A172 (cell line): ENCODE measurements at regions not wholly inside any gene's neighbourhood (a gene's known extent, or its start where the extent isn't known, plus 50 kb on each side); places are given as distances from the start of the nearest gene placed in this dataset.

ENCODE experiments used
- DNase-seq: peaks from one replicate; pipeline ENCODE4 v3.0.0-alpha.2; 2015; ENCODE audit warnings: low spot score

DNA sequence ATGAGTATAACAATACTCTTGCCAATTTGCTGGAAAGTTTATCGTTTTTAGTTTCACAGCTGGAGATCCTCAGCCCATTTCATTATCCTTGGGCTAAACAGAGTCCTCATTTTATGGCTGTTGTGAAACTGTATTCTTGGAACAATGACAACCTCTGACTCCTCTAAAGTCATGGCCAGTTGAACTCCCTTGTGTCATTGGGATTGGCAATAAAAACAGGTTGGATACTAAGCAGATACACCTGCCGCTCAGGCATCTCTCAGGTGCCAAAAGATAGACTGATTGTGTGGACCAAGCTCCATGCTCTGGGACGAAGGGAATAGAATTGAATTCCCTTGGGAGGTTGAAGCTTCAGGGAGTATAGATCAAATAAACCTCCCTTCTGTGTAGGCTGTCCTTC, 182.2 kb downstream of the WDR11 start:
- DNase-seq: no peak

DNA sequence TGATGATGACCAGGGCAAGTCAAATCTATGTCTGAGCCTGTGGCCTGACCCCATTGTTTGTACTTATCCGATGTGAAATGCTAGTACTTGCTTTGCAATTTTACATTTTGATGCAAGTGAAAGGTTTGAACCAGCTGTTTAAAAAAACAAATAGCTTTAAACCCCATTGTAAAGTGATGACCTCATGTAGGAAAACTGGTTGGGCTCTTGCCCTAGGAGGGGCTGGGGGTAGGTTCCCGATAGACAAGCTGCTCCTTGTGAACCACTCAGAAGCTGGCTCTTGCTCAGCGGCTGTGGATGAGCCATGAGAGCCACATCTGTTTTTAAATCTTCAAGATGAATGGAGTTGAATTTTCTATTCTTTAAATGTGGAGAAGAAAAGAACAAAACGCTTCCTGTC, 185.3 kb downstream of the WDR11 start:
- no peak for DNase-seq

DNA sequence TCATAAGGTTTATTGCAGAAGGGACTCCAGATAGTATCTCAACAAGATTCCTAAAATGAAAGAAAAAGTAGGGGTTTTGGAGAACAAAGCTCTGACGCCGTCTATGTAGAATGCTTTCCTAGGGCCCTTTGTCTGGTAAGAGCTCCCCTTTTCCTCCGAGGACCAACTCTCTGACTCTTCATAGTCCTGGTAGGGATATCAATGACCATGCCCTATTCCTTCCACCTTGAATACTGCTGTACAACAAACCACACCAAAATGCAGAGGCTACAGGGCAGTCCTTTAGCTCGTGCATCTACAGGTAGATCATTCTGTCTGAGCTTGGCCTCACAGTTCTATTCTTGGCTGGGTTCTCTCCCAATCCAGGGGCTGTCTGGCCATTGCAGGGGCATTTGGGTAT, 190.3 kb downstream of the WDR11 start:
- no peak for DNase-seq

DNA sequence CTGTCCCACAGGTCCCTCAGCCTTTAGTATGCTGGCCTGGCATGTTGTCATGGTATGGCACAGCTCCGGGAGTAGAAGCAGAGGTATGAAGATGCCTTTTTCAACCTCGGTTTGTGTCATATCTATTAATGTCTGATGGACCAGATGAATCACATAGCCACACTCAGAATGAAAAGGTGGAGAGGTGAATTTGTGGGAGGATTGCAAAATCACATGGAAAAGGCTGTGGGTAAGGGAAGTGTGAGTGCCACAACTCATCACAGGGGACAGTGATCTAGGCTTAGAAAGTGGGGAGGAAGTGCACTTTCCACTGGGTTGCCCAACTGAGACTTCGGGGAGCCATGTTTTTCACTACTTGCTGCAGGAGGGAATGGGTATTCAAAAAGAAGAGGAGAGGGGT, 190.7 kb downstream of the WDR11 start:
- DNase-seq: no peak

DNA sequence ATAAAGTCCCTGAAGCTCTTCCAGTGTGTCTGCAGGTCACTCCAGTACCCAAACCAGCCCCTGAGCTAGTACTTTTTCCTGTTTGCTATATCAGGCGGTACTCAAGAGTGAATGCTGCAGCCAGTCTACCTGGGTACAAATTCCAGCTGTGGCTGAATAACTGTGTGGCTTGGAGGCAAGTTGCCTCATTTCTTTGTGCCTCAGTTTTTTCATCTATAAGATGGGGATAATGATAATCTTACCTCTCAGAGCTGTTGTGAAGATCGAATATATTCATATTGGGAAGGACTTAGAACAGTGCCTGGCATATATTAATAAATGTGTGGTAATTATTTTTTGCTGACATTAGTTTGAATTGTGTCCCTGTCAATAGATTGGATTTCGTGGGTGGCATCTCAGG, 191.2 kb downstream of the WDR11 start:
- DNase-seq: no peak

DNA sequence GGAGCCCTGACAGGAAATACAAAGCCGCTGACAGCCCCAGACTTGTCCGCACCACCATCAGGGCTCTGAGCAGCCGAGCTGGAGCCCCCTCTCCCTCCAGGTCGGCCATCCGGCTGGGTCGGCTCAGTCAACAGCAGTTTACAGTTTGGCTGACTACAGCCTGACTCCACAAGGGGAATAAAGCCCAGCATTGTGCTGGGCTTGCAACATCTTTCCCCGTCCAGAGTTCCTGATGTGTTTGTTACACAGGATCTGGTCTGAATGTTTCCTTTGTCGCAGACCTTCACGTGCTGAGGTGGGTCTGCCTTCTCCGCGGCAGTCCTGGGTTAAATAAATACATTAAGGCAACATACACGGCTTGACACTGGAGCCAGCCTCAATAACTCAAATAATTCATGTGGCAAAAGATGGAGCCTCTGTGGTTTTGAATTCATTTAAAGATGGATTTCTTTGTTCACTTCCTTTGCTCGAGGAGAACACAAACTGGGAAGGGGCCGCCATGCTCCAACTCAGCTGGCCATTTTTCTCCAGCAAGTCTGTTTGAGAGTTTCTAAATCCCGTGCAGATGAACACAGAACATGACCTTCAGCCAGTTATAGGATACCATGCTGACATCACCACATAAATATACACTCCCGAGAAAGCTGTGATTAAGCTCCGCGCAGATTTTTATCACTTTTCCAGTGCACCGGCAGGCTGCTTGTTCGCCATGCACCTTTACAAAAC, 192.1 kb downstream of the WDR11 start:
- no peak for DNase-seq

DNA sequence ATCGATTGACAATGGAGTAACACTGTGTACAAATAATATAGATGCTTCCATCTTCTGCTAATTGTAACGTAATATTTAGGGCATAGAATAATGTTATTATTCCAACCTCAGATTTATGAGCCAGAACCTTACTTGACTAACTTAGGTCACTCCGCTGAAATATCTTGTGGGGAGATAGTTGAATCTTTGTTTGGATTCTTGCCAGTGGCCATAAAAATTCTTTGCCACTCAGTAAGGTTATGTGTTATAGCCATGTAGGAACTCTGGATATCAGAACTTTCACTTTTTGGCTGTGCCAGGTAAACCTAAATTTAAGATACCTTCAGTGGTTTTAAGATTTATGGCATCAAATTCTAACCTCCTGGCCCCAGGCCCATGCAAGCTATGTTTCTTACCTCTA, 197.6 kb downstream of the WDR11 start:
- no peak for DNase-seq

DNA sequence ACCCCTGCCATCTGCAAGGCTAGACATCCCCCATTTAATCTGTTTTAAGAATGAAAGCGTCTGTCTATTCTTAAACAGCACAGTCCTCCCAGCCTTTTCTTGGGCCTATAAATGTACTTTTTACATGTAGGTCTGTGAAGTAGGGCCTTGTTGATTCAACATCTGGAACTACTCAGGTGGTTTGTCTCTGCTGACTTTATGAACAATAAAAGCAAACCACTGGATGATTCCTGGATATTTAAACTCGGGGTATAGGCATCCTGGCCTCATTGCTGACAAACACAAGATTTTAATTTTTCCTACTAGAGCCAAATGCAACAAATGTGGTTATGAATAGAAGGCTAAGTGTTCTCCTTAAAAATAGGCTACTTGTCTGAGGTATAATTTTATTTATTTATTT, 198.3 kb downstream of the WDR11 start:
- no peak for DNase-seq

DNA sequence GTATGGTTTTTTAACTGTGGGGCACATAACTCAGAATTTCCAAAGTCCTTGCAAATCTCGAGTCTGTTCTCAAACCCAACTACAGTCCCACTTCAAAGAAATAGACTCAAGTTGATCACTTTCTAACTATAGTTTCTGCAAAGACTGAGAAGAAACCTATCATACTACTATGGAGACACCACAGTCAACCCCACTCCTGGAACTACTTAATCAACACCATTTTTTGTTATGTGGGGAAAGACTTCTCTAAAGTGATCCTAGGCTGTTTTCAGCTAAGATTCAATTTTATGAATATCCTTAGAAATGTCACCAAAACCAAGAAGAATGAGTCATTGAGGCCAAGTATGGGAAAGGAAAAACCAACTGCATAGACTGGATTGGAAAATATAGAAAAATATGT, 198.8 kb downstream of the WDR11 start:
- DNase-seq: no peak

DNA sequence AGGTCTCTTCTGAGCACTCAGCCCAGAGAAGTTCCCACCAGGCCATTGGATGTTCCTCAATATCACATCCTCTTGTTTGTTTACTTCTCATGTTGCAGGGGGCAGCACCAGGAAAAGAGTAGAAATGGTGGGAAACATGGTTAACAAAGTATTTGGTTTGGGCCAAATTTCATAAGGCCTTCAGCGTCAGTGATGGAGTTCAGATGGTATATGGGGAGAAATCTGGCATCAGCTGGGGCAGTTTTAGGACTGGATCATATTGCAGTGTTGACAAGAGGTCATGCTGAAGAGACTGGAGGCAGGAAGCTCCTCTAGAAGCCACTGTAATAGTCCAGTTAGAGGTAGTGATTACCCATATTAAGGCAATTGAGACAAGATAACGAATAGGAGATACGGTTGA, 200.0 kb downstream of the WDR11 start:
- no peak for DNase-seq

DNA sequence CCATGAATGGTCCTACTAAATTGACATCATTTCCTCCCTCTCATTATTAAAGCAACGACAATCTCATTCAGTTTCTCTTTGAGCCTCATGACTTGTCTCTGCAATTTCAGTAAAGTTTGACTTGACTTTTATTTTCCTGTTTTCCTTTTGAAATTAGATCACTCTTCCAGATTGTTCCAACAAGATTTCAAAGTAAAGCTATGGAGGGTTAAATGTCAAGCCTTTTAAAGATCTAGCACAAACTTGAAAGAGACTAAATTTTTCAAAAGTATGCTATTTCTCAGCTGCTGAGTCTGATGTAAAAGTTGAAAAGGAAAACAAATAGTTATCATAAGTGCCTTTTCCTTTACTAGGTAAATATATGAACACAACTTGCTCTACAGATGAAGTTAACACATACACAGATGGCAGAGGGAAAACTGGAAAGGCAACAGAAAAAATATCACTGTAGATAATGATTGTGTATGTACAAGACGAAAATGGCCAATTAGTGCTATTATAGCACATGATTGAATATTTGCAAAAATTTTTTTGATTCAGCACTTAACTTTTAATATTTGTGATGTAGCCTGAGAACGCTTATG, 200.6 kb downstream of the WDR11 start:
- DNase-seq: no peak

DNA sequence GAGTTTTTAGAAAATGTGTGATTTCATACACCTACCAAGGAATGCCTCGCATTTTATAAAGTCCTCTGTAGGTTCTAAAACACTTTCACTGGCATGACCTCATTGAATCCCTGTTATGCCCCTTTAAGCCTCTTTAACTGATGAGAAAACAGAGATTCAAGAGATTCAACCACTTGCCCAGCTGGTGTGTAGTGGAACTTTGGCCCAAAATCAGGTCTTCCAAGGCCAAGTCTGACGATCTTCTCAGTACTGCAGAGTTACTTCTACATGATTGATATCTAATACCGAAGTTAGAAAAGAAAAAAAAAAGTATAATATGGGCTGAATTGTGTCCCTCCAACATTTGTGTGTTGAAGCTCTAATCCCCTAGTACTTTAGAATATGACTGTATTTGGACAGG, 202.0 kb downstream of the WDR11 start:
- DNase-seq: no peak

DNA sequence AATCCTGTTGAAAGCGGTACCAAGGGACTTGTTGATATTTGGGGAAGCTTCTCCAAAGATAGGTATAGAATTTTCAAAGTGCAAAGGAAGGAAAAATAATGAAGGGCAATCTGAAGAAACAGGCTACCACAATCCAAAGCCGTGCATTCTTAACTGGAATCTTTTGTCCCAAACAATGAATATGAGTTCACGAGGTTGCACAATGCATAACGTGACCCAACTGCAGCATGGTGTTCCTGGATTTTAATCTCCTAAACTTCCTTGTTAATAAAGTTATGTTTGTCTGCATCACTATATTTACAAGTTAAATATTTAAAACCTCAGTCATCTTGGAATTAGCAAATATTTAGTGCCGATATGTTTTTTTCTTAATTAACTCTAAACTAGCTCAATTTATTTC, 203.7 kb downstream of the WDR11 start:
- DNase-seq: no peak

DNA sequence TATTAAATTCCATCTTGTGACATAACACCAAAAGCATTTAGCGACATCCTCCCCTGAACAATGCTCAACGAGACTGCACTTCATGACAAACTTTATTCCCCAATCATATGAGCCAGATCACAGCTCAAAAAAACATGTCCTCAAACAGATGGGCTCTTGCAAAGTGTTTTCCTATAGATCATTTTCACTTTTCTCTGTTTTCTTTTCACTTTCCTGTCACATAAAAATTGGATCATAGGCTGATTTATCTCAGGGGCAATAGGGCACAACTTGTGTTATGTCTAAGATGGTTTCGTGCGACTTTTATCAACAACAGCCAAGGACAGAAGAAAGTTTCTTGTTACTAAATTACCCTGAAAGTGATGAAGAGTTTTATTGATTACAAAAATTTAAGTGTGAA, 206.1 kb downstream of the WDR11 start:
- no peak for DNase-seq

DNA sequence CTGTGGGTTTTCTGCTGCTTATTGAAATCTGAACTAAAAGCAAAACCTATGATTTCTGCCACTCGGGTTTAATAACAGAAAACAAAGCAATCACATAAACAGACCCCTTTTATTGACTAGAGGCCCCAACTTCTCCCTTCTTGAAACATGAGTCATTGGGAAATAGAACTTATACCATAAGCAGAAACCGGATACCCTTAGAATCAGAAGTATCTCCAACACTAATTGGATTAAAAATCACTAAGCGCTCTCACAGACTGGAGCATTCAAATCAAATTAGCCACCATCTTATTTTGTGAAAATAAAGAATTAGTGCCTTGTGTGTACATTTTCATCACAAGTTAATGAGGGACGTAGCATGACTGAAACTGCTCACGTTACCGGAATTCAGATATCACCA, 206.9 kb downstream of the WDR11 start:
- no peak for DNase-seq

DNA sequence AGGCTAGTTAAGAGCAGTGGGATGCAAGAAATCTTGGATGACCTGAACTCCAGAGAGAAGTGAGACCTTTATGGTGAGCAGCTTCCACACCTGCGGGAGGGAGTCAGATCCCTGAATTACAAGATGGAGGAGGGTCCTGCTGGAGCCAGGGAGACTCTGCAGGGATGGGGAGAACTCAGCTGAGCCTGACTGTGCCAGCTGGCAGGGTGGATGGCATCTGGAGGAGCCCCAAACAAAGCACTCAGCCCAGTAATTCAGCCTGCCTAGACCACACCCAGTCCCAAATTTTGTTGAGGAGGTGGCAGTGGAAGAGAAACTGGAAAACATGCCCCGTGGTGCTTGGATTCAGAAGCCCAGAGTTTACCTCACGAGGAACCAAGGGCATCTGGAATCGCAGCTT, 208.2 kb downstream of the WDR11 start:
- no peak for DNase-seq

DNA sequence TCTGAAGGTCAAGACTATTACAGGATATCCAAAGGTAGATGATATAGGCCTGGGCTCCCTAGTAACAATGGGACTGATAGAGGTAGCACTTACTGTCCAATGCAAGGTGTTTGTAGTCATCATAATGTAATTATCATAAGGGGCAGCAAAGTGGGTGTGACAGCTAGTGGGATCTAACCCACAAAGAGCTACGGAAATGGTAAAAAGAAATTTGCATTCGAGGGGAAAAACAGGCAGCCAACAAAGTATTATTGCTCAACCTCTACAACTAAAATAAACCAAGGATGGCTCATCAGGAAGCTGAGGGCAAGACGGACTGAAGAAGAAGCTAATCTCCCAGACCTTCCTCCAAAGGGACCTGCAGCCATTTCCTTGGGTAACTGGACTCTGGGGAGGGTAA, 211.0 kb downstream of the WDR11 start:
- no peak for DNase-seq

DNA sequence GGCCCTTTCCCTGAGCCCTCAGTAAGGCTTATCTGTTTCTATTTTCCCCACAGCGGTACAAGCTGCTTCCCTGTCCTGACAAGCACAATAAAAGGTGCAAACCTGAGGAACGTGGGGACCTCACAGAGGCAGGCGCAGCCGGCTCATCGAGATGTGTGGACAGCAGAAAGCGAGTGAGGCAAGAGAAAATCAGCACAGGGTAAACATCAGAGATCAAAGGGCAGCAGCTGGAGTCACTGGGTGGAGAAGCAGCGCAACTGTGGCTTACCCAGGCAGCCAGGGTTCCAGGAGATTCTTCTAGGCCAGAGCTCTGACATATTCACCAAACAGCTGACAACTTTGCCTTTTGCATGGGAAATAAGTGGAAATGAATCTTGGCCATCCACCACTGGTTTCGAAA, 212.6 kb downstream of the WDR11 start:
- DNase-seq: no peak

DNA sequence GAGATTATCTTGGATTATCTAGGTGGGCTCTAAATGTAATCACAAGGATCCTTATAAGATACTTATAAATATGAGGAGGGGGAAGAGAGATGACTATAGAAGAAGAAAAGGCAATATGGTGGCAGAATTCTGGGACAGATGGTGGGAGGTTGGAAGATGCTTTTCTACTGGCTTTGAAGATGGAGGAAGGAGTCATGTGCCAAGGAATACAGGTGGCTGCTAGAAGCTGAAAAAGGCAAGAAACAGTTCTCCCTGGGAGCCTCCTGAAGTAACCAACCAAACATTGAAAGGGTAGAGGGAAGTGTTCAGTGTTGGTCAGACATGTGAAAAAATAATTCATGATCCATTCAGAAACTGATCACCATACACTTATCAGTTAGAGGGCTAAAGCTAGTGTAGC, 213.3 kb downstream of the WDR11 start:
- DNase-seq: no peak

DNA sequence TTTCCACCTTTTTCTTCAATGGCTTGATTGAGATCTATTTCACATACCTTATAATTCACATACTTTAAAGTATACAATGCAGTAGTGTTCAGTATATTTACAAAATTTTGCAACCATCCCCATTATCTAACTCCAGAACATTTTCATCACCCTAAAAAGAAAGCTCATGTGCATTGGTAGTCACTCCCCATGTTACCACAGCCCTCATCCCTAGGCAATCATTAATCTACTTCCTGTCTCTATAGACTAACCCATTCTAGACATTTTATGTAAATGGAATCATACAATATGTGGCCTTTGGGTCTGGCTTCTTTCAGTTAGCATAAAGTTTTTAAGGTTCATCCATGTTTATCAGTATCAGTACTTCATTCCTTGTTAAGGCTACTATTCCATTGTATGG, 214.2 kb downstream of the WDR11 start:
- DNase-seq: no peak

DNA sequence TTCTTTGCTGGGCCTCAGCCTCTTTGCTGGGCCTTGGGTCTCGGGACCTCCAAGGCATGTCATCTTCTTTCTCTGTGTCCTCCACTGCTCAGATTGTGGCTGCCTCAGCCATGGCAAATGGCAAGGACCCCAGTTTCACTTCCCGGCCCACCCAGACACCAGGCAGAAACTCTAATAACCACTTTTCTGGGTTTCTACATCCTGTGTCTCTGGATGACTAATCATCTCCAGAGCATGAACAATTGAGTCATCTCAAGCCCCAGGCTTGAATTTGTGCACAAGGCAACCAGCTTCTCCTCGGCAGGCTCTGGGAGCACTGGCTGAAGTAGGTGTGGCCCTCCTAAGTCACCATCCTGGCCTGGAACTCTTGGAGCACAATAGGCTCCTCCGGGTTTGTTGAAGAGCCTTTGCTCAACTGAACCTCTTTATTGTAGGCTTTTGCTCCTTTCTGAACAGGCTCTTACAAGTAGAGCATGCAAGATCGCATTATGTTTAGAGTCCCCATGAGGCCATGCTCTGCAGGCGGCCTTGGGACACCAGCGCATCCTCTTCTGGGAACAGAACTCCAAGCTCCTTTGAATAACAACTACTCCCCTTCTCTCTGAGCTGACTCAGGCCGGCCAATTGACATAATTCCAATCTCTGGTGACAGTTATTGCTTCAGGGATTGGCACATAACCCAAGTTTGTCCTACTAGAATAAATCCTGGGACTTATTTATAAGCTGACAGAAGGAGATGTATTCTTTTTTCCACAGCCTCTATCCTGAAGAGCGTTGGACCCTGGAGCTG, 218.1 kb downstream of the WDR11 start:
- no peak for DNase-seq

DNA sequence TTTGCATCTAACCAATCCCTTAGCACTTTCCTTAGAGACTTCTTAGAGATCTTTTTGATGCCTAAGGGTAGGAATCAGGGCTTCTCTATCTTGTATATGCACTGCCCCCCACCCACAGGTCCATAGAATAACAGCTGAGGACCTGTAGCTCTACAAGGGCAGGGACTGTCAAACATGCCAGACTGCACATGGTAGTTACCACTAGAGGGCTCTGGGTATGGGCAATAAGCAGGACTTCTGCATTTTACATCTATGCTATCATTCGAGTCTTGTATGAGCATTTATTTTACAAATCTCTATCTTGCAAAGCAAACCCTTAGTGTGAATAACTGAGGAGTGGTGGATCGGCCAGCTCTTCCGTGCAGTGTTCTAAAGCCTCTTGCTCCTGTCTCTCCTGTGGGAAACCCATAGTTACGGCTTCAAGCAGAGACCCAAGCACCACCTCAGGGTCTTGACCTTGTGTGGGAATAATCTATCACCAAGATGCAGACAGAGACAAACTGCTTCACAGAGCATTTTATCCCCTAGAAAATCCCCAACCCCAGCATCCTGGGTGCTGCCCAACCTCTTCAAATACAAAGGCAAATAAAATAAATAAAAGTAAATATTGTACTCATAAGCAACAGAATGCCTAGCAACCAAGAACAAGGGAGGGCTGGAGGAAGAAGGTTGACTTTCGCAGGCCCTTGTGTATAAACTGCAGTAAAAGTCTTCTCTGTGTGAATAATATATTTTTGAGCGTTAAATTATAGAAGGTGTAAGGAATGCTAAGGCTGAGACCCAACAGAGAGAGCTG, 219.3 kb downstream of the WDR11 start:
- no peak for DNase-seq

DNA sequence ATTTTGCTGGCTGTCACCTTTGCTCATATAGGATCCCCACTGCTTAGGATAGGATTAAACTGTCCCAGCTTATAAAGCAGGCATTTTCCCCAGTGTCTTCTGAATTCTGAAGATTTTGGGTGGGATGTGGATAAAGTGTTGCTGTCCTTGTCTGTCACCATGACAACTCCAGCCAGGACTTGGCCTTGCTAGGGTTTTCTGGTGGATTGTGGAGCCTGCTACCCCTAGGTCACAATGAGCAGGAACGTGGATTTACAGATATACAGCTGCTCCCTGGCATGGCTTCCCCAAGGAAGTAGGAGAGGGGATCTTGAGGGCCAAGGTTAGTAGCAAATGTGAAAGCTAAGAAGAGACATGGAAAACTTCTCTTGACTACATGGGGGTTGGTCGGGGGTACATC, 220.7 kb downstream of the WDR11 start:
- DNase-seq: no peak
